GM18508 (cell line): ENCODE measurements at regions not wholly inside any gene's neighbourhood (a gene's known extent, or its start where the extent isn't known, plus 50 kb on each side); places are given as distances from the start of the nearest gene placed in this dataset.
"Not testable (repeated sequence)": the region's sequence is repeated elsewhere in the genome, so short reads cannot be mapped to it uniquely, and the experiment has no call there.

Experiments
- ATAC-seq: cut with Tn5 transposase; IDR thresholded peaks from one replicate; pipeline ENCODE4 v1.9.1; 2021; ENCODE audit warnings: moderate number of reproducible peaks; ENCODE audit not compliant: insufficient read depth, unreplicated experiment

GRCh38 chr2:90325796-90326353 lies 1634.4 kb downstream of the RPIA start:
- ATAC-seq, result not testable (repeated sequence)

- ATAC-seq, result not testable (repeated sequence)
Observed at GRCh38 chr2:90355546-90355945, 1664.1 kb downstream of the RPIA start.

GRCh38 chr2:90359344-90359743 lies 1667.9 kb downstream of the RPIA start:
- not testable (repeated sequence) for ATAC-seq

- not testable (repeated sequence) for ATAC-seq
Observed at GRCh38 chr2:90359887-90360730, 1668.6 kb downstream of the RPIA start.

GRCh38 chr2:90360731-90361035 lies 1669.2 kb downstream of the RPIA start:
- not testable (repeated sequence) for ATAC-seq
